ENCODE measurements at regions not wholly inside any gene's neighbourhood (a gene's known extent, or its start where the extent isn't known, plus 50 kb on each side); places are given as distances from the start of the nearest gene placed in this dataset.
"Not testable (repeated sequence)": the region's sequence is repeated elsewhere in the genome, so short reads cannot be mapped to it uniquely, and the experiment has no call there.

GRCh38 chr4:38388907-38389306, 275.1 kb upstream of the KLF3 start:
- not testable (repeated sequence) for TF ChIP-seq CTCF, EP300, POLR2AphosphoS5, POLR2A (IDR thresholded peaks at IDR 0.05)

Measured in gastroesophageal sphincter (tissue), 3 donors.